NCI-H82 treated with DMSO at 0.1 percent for 48 hours (cell line): ENCODE measurements at regions not wholly inside any gene's neighbourhood (a gene's known extent, or its start where the extent isn't known, plus 50 kb on each side); places are given as distances from the start of the nearest gene placed in this dataset.

Experiments used
- DNase-seq: peaks from one replicate; lab custom pipeline; 2025; ENCODE audit not compliant: unreplicated experiment; lab: John Stamatoyannopoulos, UW

- DNase-seq, result no peak
Measured at GRCh38 chr15:29611057-29611456, 211.2 kb downstream of the TJP1 start.

GRCh38 chr15:29601811-29602210, 220.5 kb downstream of the TJP1 start:
- DNase-seq, result no peak

- no peak for DNase-seq
Measured at GRCh38 chr15:29600262-29600661, 222.0 kb downstream of the TJP1 start.

GRCh38 chr15:29596266-29596665, 226.0 kb downstream of the TJP1 start:
- no peak for DNase-seq

GRCh38 chr15:29593629-29594028, 228.6 kb downstream of the TJP1 start:
- no peak for DNase-seq

GRCh38 chr15:29593111-29593510, 229.2 kb downstream of the TJP1 start:
- no peak for DNase-seq

- no peak for DNase-seq
Measured at GRCh38 chr15:29590701-29591100, 231.6 kb downstream of the TJP1 start.

GRCh38 chr15:29589975-29590374, 232.3 kb downstream of the TJP1 start:
- no peak for DNase-seq

GRCh38 chr15:29589416-29589815, 232.9 kb downstream of the TJP1 start:
- DNase-seq, result no peak

- DNase-seq, result no peak
Measured at GRCh38 chr15:29573197-29573838, 248.9 kb downstream of the TJP1 start.

- peak; percentile 23 for DNase-seq
Measured at GRCh38 chr15:29571792-29572431, 250.4 kb downstream of the TJP1 start.

- no peak for DNase-seq
Measured at GRCh38 chr15:29570948-29571791, 251.1 kb downstream of the TJP1 start.

GRCh38 chr15:29570121-29570947, 251.9 kb downstream of the TJP1 start:
- no peak for DNase-seq

- DNase-seq, result no peak
Measured at GRCh38 chr15:29569533-29570092, 252.7 kb downstream of the TJP1 start.

- no peak for DNase-seq
Measured at GRCh38 chr15:29568840-29569532, 253.3 kb downstream of the TJP1 start.

GRCh38 chr15:29567336-29567735, 254.9 kb downstream of the TJP1 start:
- no peak for DNase-seq

GRCh38 chr15:29566914-29567313, 255.4 kb downstream of the TJP1 start:
- DNase-seq, result no peak

- no peak for DNase-seq
Measured at GRCh38 chr15:29563112-29563511, 259.2 kb downstream of the TJP1 start.

GRCh38 chr15:29560896-29561295, 261.4 kb downstream of the TJP1 start:
- no peak for DNase-seq

GRCh38 chr15:29558261-29558660, 264.0 kb downstream of the TJP1 start:
- no peak for DNase-seq
